ENCODE measurements at regions not wholly inside any gene's neighbourhood (a gene's known extent, or its start where the extent isn't known, plus 50 kb on each side); places are given as distances from the start of the nearest gene placed in this dataset.

GRCh38 chr22:46067159-46068111 lies 82.9 kb upstream of the PPARA start:
- H3K9me2 ChIP-seq (ENCODE audit: insufficient read depth): no peaks in the 10 kb centered on the region
- H3K4me3 Mint-ChIP-seq: no peak overlapping the region
- peaks cover 54% of the 10 kb centered on the region for H3K27me3 ChIP-seq (ENCODE audit: insufficient read depth)
- no peak overlapping the region for H2AFZ ChIP-seq
- peaks cover 16% of the 10 kb centered on the region for H3K4me1 ChIP-seq (ENCODE audit: insufficient read depth)
- DNase-seq (ENCODE audit: low spot score) (no peak), ATAC-seq (no peak)
- H4K20me1 ChIP-seq (replicated peaks; ENCODE audit: insufficient read depth): no peaks in the 10 kb centered on the region
- H3K27ac Mint-ChIP-seq: no peak overlapping the region
- H3F3A ChIP-seq (replicated peaks; ENCODE audit: low read depth): peaks cover 9% of the 10 kb centered on the region
- no peaks in the 10 kb centered on the region for H3K9me3 Mint-ChIP-seq
- H3K27me3 Mint-ChIP-seq (ENCODE audit: insufficient read depth, low read depth, poor library complexity): peaks cover 26% of the 10 kb centered on the region
- H3K4me2 ChIP-seq: no peak overlapping the region
- TF ChIP-seq POLR2AphosphoS5 (IDR thresholded peaks at IDR 0.05; ENCODE audit: low read depth) (no peak), ZNF331 (CRISPR knock-in tag; IDR thresholded peaks at IDR 0.05; ENCODE audit: low read depth) (no peak), ZNF114 (CRISPR knock-in tag; IDR thresholded peaks at IDR 0.05) (no peak), ETS1 (IDR thresholded peaks at IDR 0.05) (no peak), EZH2 (IDR thresholded peaks at IDR 0.05; ENCODE audit: low read depth, unreplicated experiment) (no peak), CREB1 (CRISPR knock-in tag; IDR thresholded peaks at IDR 0.05; ENCODE audit: low read depth) (no peak), NANOG (IDR thresholded peaks at IDR 0.05; ENCODE audit: borderline replicate concordance) (no peak)
- H3K4me3 ChIP-seq: no peak overlapping the region
- no peaks in the 10 kb centered on the region for H3K36me3 Mint-ChIP-seq (ENCODE audit: low read depth)
- H3K79me2 ChIP-seq (replicated peaks; ENCODE audit: insufficient read depth): no peaks in the 10 kb centered on the region; the same call in 1 of the 2 replicates
- no peak overlapping the region for H3K27ac ChIP-seq (ENCODE audit: low read depth)
- H3K4me1 Mint-ChIP-seq: peaks cover 11% of the 10 kb centered on the region
- H3K36me3 ChIP-seq (ENCODE audit: insufficient read depth): no peaks in the 10 kb centered on the region; the same call in 1 of the 2 replicates

GRCh38 chr22:46068181-46068592 lies 82.1 kb upstream of the PPARA start:
- H3K9me2 ChIP-seq (ENCODE audit: insufficient read depth): no peaks in the 10 kb centered on the region
- no peak overlapping the region for H3K4me2 ChIP-seq
- peaks cover 13% of the 10 kb centered on the region; the same call in 1 of the 2 replicates for H3F3A ChIP-seq (replicated peaks; ENCODE audit: low read depth)
- no peak for ATAC-seq
- H3K4me1 ChIP-seq (ENCODE audit: insufficient read depth): peaks cover 18% of the 10 kb centered on the region
- Mint-ChIP-seq H3K4me1 (peaks cover 17% of the 10 kb centered on the region), H3K4me3 (no peak overlapping the region), H3K27ac (no peak overlapping the region), H3K36me3 (ENCODE audit: low read depth) (peaks cover 2% of the 10 kb centered on the region; the same call in 1 of the 3 replicates), H3K9me3 (no peaks in the 10 kb centered on the region), H3K27me3 (ENCODE audit: insufficient read depth, low read depth, poor library complexity) (peaks cover 29% of the 10 kb centered on the region)
- H3K79me2 ChIP-seq (replicated peaks; ENCODE audit: insufficient read depth): peaks cover 6% of the 10 kb centered on the region
- H3K36me3 ChIP-seq (ENCODE audit: insufficient read depth): no peaks in the 10 kb centered on the region; the same call in 1 of the 2 replicates
- DNase-seq (ENCODE audit: low spot score): no peak
- H4K20me1 ChIP-seq (replicated peaks; ENCODE audit: insufficient read depth): no peaks in the 10 kb centered on the region
- H3K4me3 ChIP-seq: no peak overlapping the region
- H2AFZ ChIP-seq: no peak overlapping the region
- no peak overlapping the region for H3K27ac ChIP-seq (ENCODE audit: low read depth)
- H3K27me3 ChIP-seq (ENCODE audit: insufficient read depth): peaks cover 54% of the 10 kb centered on the region
- TF ChIP-seq REST (IDR thresholded peaks at IDR 0.05; ENCODE audit: unreplicated experiment) (no peak), ETS1 (IDR thresholded peaks at IDR 0.05) (no peak)

All from GM23338 (cell line).